Peyer's patch (tissue), 4 donors: ENCODE measurements at regions not wholly inside any gene's neighbourhood (a gene's known extent, or its start where the extent isn't known, plus 50 kb on each side); places are given as distances from the start of the nearest gene placed in this dataset.

ENCODE experiments used
- DNase-seq, 3 donors: peaks; one replicate each; pipeline ENCODE4 v3.0.0-alpha.2; 2017 to 2019
- H3K27ac ChIP-seq, 4 donors: fragments of 200-600 bp; sonication (generic); one replicate each; pipeline ENCODE4 v1.5.1; 2016 to 2019
- H3K27me3 ChIP-seq, 2 donors: fragments of 200-600 bp; sonication (generic); one replicate each; pipeline ENCODE4 v1.5.1; 2019
- H3K36me3 ChIP-seq, 3 donors: fragments of 200-600 bp; sonication (generic); one replicate each; pipeline ENCODE4 v1.5.1; 2016 to 2019
- H3K4me1 ChIP-seq, 4 donors: fragments of 200-600 bp; sonication (generic); one replicate each; pipeline ENCODE4 v1.5.1; 2016 to 2019
- H3K4me3 ChIP-seq, 4 donors: fragments of 200-600 bp; sonication (generic); 1 replicate in 3 of 4; 2 replicates in 1 of 4; pipeline ENCODE4 v1.5.1; 2016 to 2019; ENCODE audit warnings: mild to moderate bottlenecking in 1 of 4
- H3K9me3 ChIP-seq, 4 donors: fragments of 200-600 bp; sonication (generic); one replicate each; pipeline ENCODE4 v1.5.1; 2016 to 2019; ENCODE audit warnings: mild to moderate bottlenecking in 1 of 4
- POLR2A ChIP-seq, 2 donors: fragments of 450-650 bp; IDR thresholded peaks; one replicate each; pipeline ENCODE4 v1.5.1; 2017; ENCODE audit warnings: antibody characterized with exemption in 2 of 2, mild to moderate bottlenecking in 2 of 2, moderate library complexity in 2 of 2
- TF ChIP-seq, protein P1 (sequence below), 6 experiments: fragments of 450-650 bp in 4 of 6; fragments of 200-600 bp in 2 of 6; sonication (generic) in 1 of 6; IDR thresholded peaks; one replicate each; pipeline ENCODE4 v1.5.1; 2017 to 2019; ENCODE audit warnings: antibody characterized with exemption in 6 of 6, mild to moderate bottlenecking in 3 of 6, moderate library complexity in 1 of 6

DNA sequence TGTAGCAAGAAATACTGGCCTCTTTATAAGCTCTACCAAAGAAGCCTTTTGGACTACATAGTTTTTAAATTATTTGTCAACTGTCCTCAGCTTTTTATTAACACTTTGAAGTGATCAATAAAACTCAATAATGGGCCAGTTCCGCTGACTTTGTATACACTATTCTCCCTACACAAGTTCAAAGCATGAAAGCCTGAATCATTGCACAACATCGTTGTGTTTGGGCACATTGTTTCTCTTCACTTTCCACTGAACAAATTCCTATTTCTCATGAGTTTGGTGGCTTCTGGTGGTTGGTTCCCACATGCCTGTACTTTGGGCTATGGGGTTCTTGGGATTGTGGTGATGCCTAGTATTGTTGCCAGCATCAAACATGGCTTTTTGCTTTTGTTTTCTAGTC, 561.8 kb upstream of the LRRN3 start:
- Histone ChIP-seq H3K36me3 (no peaks in the 10 kb centered on the region), H3K4me3 (no peak overlapping the region), H3K27ac (no peak overlapping the region), H3K9me3 (no peaks in the 10 kb centered on the region), H3K27me3 (no peaks in the 10 kb centered on the region), H3K4me1 (no peaks in the 10 kb centered on the region)
- DNase-seq: no peak
- TF ChIP-seq POLR2A (IDR thresholded peaks at IDR 0.05): no peak
- TF ChIP-seq, protein P1, sequence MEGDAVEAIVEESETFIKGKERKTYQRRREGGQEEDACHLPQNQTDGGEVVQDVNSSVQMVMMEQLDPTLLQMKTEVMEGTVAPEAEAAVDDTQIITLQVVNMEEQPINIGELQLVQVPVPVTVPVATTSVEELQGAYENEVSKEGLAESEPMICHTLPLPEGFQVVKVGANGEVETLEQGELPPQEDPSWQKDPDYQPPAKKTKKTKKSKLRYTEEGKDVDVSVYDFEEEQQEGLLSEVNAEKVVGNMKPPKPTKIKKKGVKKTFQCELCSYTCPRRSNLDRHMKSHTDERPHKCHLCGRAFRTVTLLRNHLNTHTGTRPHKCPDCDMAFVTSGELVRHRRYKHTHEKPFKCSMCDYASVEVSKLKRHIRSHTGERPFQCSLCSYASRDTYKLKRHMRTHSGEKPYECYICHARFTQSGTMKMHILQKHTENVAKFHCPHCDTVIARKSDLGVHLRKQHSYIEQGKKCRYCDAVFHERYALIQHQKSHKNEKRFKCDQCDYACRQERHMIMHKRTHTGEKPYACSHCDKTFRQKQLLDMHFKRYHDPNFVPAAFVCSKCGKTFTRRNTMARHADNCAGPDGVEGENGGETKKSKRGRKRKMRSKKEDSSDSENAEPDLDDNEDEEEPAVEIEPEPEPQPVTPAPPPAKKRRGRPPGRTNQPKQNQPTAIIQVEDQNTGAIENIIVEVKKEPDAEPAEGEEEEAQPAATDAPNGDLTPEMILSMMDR (IDR thresholded peaks at IDR 0.05): no peak

DNA sequence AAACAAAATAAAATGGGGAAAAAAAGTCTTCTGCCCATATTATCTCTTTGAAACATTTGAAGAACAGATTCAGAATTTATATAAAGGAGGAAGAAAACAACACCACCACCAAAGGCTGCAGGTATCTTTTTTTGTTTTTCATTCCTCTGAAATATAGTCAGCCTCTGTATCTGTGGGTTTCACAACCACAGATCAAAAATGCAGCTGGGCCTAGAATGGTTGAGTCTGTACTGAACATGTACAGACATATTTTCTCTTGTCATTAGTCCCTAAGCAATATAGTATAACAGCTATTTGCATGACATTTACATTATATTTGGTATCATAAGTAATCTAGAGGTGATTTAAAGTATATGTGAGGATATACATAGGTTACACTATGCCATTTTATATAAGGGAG, 559.7 kb upstream of the LRRN3 start:
- no peak overlapping the region for H3K4me3 ChIP-seq
- DNase-seq: no peak
- H3K4me1 ChIP-seq: no peaks in the 10 kb centered on the region
- TF ChIP-seq, protein P1 (IDR thresholded peaks at IDR 0.05): no peak
- no peak for TF ChIP-seq POLR2A (IDR thresholded peaks at IDR 0.05)
- no peak overlapping the region for H3K27ac ChIP-seq
- no peaks in the 10 kb centered on the region for H3K9me3 ChIP-seq
- H3K27me3 ChIP-seq: no peaks in the 10 kb centered on the region
- no peaks in the 10 kb centered on the region for H3K36me3 ChIP-seq

DNA sequence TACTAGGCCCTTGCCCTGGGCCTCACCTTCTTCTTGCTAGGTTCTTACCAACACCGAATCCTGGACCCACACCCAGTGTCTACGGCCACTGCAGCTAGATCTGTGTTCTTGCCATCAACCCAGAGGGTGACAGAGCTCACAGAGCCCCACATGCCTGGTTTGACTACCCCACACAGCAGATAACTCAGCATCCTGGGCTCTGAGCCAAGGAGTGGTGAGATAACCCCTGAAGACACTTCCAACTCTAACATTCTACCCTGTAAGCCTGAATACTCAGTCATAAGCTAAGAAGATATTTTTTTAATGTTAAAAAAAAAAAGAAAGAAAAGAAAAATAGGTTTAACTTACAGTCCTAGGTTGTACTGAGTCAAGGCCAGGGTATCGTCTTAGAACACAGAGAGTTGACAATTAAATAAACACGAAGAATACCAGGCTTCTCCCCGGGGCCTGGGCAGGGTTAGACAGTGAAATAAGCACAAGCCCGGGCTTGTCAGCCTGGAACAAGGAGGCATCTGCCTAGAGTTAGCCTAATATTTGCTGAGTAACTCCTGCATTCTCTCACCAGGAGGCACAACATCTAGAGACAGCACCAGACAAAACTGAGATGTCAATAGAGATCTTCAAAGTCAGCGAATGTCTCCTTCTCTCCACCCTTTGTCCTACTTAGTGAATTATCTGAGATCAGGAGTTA, 556.5 kb upstream of the LRRN3 start:
- DNase-seq: no peak
- TF ChIP-seq, protein P1 (IDR thresholded peaks at IDR 0.05): no peak
- no peak for TF ChIP-seq POLR2A (IDR thresholded peaks at IDR 0.05)
- H3K9me3 ChIP-seq: no peaks in the 10 kb centered on the region

GRCh38 chr7:110539216-110539615, 551.7 kb upstream of the LRRN3 start:
- TF ChIP-seq, protein P1 (IDR thresholded peaks at IDR 0.05): no peak
- TF ChIP-seq POLR2A (IDR thresholded peaks at IDR 0.05): no peak
- Histone ChIP-seq H3K27ac (no peak overlapping the region), H3K4me1 (no peaks in the 10 kb centered on the region), H3K27me3 (no peaks in the 10 kb centered on the region), H3K9me3 (no peaks in the 10 kb centered on the region), H3K4me3 (no peak overlapping the region), H3K36me3 (no peaks in the 10 kb centered on the region)
- no peak for DNase-seq

More for the DNA sequence above, 556.5 kb upstream of the LRRN3 start:
- H3K27me3 ChIP-seq: no peaks in the 10 kb centered on the region
- no peaks in the 10 kb centered on the region for H3K36me3 ChIP-seq
- no peak overlapping the region for H3K4me3 ChIP-seq
- no peaks in the 10 kb centered on the region for H3K4me1 ChIP-seq
- no peak overlapping the region for H3K27ac ChIP-seq

DNA sequence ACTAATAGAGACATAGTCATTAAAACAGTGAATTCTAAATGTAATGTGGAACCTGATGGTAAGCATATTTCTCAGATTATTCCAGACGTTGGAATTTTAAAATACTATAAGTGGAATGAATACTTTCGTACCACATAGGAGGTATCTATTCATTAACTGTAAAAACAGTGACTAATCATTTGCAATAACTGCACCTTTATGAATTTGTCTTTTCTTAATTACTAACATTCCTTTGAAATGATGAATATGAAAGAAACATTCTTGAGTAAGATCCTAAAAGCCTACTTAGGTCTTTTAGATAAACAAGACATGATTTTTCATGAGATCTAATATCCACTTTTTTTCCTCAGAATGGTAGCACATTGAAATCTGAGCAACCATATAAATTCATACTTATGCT, 549.0 kb upstream of the LRRN3 start:
- TF ChIP-seq POLR2A (IDR thresholded peaks at IDR 0.05): no peak
- TF ChIP-seq, protein P1 (IDR thresholded peaks at IDR 0.05): no peak
- H3K4me3 ChIP-seq: no peak overlapping the region
- no peaks in the 10 kb centered on the region for H3K36me3 ChIP-seq
- DNase-seq: no peak
- H3K27me3 ChIP-seq: no peaks in the 10 kb centered on the region
- H3K4me1 ChIP-seq: no peaks in the 10 kb centered on the region
- no peak overlapping the region for H3K27ac ChIP-seq
- no peaks in the 10 kb centered on the region for H3K9me3 ChIP-seq

DNA sequence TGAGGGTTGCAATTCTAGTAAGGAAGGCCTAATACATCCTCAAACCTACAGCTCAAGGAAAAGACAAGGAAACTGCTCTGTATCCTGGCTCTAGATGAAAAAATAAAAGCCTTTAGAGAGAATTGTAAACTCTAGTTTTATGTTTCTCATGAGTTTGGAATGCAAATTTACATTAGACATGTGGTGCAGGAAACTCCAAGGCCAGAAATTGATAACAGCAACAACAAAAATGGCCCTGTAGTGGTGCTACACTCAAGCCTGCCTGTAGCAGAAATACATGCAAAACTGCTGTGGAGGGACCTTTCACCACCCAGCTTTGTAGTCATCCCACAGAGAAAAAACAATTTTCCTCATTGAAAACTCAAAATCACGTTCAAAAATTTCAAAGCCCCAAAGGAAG, 546.7 kb upstream of the LRRN3 start:
- H3K27me3 ChIP-seq: no peaks in the 10 kb centered on the region
- no peak overlapping the region for H3K27ac ChIP-seq
- DNase-seq: no peak

More for the DNA sequence above, 546.7 kb upstream of the LRRN3 start:
- Histone ChIP-seq H3K4me1 (no peaks in the 10 kb centered on the region), H3K4me3 (no peak overlapping the region), H3K9me3 (no peaks in the 10 kb centered on the region), H3K36me3 (no peaks in the 10 kb centered on the region)
- TF ChIP-seq POLR2A (IDR thresholded peaks at IDR 0.05): no peak
- TF ChIP-seq, protein P1 (IDR thresholded peaks at IDR 0.05): no peak
